ENCODE measurements at regions not wholly inside any gene's neighbourhood (a gene's known extent, or its start where the extent isn't known, plus 50 kb on each side); places are given as distances from the start of the nearest gene placed in this dataset.

DNA sequence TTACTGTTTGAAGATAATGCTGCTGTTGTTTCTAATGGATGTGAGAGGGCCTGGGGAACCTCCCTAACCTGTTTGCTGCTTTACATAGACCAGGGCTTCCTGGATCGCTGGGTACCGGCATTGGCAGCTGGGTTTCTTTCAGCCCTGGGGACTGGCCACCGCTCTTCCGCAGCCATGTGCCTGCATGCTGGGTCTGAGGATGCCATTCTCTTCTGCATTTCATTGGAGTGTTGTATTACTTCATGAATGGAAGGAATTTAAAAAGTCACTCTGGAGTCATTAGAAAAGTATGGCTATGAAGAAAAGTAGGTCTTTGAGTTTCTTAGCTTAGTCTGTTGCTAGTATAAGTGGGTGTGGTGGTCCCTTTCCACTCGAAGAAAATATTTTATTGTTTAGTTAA, 107.3 kb upstream of the MGAT5 start:
- Histone ChIP-seq H3K27me3 (ENCODE audit: insufficient read depth, low read depth, low read length) (no peaks in the 10 kb centered on the region), H3F3A (ENCODE audit: insufficient read depth, low read length, poor library complexity, severe bottlenecking) (no peaks in the 10 kb centered on the region), H3K4me3 (ENCODE audit: low read length) (no peak overlapping the region), H4K20me1 (ENCODE audit: insufficient read depth) (no peaks in the 10 kb centered on the region), H3K27ac (ENCODE audit: low read length) (no peak overlapping the region), H3K9me2 (ENCODE audit: insufficient read depth, low read length) (no peaks in the 10 kb centered on the region), H3K9ac (ENCODE audit: low read length) (no peak overlapping the region), H3K9me3 (ENCODE audit: low read length) (no peaks in the 10 kb centered on the region), H2AFZ (ENCODE audit: low read depth, low read length) (no peak overlapping the region), H3K79me2 (replicated peaks; ENCODE audit: insufficient read depth, low read length) (peaks cover 3% of the 10 kb centered on the region), H3K36me3 (ENCODE audit: insufficient read depth, low read length) (no peaks in the 10 kb centered on the region), H3K4me2 (ENCODE audit: low read length) (no peak overlapping the region)
- TF ChIP-seq SMC3 (conservative IDR thresholded peaks at IDR 0.05; ENCODE audit: poor library complexity) (no peak), TAF1 (IDR thresholded peaks at IDR 0.05; ENCODE audit: low read depth) (no peak), POLR2AphosphoS5 (IDR thresholded peaks at IDR 0.05) (no peak), EP300 (conservative IDR thresholded peaks at IDR 0.05; ENCODE audit: poor library complexity, severe bottlenecking) (no peak), MXI1 (conservative IDR thresholded peaks at IDR 0.05; ENCODE audit: poor library complexity, severe bottlenecking) (no peak), RAD21 (conservative IDR thresholded peaks at IDR 0.05) (no peak), EZH2 (IDR thresholded peaks at IDR 0.05; ENCODE audit: borderline replicate concordance, insufficient read depth, low read length, poor library complexity, severe bottlenecking) (no peak)
- TF ChIP-seq, protein P1, sequence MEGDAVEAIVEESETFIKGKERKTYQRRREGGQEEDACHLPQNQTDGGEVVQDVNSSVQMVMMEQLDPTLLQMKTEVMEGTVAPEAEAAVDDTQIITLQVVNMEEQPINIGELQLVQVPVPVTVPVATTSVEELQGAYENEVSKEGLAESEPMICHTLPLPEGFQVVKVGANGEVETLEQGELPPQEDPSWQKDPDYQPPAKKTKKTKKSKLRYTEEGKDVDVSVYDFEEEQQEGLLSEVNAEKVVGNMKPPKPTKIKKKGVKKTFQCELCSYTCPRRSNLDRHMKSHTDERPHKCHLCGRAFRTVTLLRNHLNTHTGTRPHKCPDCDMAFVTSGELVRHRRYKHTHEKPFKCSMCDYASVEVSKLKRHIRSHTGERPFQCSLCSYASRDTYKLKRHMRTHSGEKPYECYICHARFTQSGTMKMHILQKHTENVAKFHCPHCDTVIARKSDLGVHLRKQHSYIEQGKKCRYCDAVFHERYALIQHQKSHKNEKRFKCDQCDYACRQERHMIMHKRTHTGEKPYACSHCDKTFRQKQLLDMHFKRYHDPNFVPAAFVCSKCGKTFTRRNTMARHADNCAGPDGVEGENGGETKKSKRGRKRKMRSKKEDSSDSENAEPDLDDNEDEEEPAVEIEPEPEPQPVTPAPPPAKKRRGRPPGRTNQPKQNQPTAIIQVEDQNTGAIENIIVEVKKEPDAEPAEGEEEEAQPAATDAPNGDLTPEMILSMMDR (IDR thresholded peaks at IDR 0.05; ENCODE audit: poor library complexity, severe bottlenecking) = no peak
- TF ChIP-seq, protein P2, sequence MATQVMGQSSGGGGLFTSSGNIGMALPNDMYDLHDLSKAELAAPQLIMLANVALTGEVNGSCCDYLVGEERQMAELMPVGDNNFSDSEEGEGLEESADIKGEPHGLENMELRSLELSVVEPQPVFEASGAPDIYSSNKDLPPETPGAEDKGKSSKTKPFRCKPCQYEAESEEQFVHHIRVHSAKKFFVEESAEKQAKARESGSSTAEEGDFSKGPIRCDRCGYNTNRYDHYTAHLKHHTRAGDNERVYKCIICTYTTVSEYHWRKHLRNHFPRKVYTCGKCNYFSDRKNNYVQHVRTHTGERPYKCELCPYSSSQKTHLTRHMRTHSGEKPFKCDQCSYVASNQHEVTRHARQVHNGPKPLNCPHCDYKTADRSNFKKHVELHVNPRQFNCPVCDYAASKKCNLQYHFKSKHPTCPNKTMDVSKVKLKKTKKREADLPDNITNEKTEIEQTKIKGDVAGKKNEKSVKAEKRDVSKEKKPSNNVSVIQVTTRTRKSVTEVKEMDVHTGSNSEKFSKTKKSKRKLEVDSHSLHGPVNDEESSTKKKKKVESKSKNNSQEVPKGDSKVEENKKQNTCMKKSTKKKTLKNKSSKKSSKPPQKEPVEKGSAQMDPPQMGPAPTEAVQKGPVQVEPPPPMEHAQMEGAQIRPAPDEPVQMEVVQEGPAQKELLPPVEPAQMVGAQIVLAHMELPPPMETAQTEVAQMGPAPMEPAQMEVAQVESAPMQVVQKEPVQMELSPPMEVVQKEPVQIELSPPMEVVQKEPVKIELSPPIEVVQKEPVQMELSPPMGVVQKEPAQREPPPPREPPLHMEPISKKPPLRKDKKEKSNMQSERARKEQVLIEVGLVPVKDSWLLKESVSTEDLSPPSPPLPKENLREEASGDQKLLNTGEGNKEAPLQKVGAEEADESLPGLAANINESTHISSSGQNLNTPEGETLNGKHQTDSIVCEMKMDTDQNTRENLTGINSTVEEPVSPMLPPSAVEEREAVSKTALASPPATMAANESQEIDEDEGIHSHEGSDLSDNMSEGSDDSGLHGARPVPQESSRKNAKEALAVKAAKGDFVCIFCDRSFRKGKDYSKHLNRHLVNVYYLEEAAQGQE (IDR thresholded peaks at IDR 0.05; ENCODE audit: borderline replicate concordance) = no peak

DNA sequence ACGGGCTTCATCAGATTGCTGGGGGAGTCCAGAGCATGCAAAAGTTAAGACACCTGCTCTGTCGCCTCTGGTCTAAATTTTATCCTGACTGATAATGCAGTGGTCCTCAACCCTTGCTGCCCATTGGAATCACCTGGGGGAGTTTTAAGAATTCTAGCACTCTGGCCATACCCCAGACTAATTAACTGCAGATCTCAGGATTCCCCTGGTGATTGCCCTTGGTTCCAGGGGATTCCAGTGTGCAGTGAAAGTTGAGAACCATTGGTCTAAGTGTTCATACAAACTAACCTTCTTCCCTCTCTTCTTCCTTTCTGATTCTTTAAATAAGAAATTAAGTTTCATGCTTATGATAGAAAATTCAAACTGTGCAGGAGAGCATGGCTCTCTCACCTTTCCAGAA, 105.7 kb upstream of the MGAT5 start:
- TF ChIP-seq RAD21 (conservative IDR thresholded peaks at IDR 0.05) (no peak), EP300 (conservative IDR thresholded peaks at IDR 0.05; ENCODE audit: poor library complexity, severe bottlenecking) (no peak), TAF1 (IDR thresholded peaks at IDR 0.05; ENCODE audit: low read depth) (no peak), EZH2 (IDR thresholded peaks at IDR 0.05; ENCODE audit: borderline replicate concordance, insufficient read depth, low read length, poor library complexity, severe bottlenecking) (no peak), SMC3 (conservative IDR thresholded peaks at IDR 0.05; ENCODE audit: poor library complexity) (no peak), POLR2AphosphoS5 (IDR thresholded peaks at IDR 0.05) (no peak), MXI1 (conservative IDR thresholded peaks at IDR 0.05; ENCODE audit: poor library complexity, severe bottlenecking) (no peak)
- TF ChIP-seq, protein P1 (IDR thresholded peaks at IDR 0.05; ENCODE audit: poor library complexity, severe bottlenecking) = no peak
- TF ChIP-seq, protein P2 (IDR thresholded peaks at IDR 0.05; ENCODE audit: borderline replicate concordance) = no peak
- Histone ChIP-seq H3K9me2 (ENCODE audit: insufficient read depth, low read length) (no peaks in the 10 kb centered on the region), H3K4me2 (ENCODE audit: low read length) (no peak overlapping the region), H3K79me2 (replicated peaks; ENCODE audit: insufficient read depth, low read length) (peaks cover 3% of the 10 kb centered on the region), H3K36me3 (ENCODE audit: insufficient read depth, low read length) (no peaks in the 10 kb centered on the region), H3K9me3 (ENCODE audit: low read length) (no peaks in the 10 kb centered on the region), H3K9ac (ENCODE audit: low read length) (no peak overlapping the region), H4K20me1 (ENCODE audit: insufficient read depth) (no peaks in the 10 kb centered on the region), H3K27ac (ENCODE audit: low read length) (no peak overlapping the region), H2AFZ (ENCODE audit: low read depth, low read length) (no peak overlapping the region), H3F3A (ENCODE audit: insufficient read depth, low read length, poor library complexity, severe bottlenecking) (no peaks in the 10 kb centered on the region), H3K4me3 (ENCODE audit: low read length) (no peak overlapping the region), H3K27me3 (ENCODE audit: insufficient read depth, low read depth, low read length) (no peaks in the 10 kb centered on the region)
